ENCODE measurements at regions not wholly inside any gene's neighbourhood (a gene's known extent, or its start where the extent isn't known, plus 50 kb on each side); places are given as distances from the start of the nearest gene placed in this dataset.

DNA sequence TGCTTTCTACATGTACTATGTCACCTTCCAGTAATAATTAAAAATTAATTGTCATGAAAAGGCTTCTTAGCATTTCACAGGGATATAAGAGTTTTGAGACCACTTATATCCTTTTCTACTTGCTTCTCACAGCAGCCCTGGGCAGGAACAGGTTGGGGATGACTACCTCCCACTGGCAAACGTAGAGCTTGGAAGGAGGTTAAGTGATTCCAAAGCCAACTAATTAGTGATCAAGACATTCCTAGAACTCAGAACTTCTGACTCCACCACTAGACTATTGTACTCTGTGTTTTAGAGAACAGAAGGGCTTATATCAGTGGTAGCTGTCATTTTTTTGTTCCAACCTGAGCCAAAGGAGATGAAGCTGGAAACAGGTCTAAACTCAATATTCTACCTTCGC, 364.5 kb upstream of the BOD1L1 start:
- Histone ChIP-seq H3K9ac (ENCODE audit: low read length in 3 of 3) (peak overlapping the region in 1 of 3 donors; percentile 38), H3K27ac (ENCODE audit: low read depth in 2 of 2, low read length in 2 of 2) (peak overlapping the region; percentile 84 to 95), H3K4me1 (ENCODE audit: control insufficient read depth in 2 of 3, insufficient read depth in 2 of 3, low read depth in 1 of 3, low read length in 3 of 3) (peaks cover 0 to 32% (median 10%) of the 10 kb centered on the region in 3 donors), H3K36me3 (ENCODE audit: control insufficient read depth in 2 of 3, insufficient read depth in 3 of 3, low read length in 3 of 3) (no peaks in the 10 kb centered on the region), H3K9me3 (ENCODE audit: control insufficient read depth in 2 of 3, insufficient read depth in 1 of 3, low read length in 3 of 3) (no peaks in the 10 kb centered on the region), H3K27me3 (ENCODE audit: control insufficient read depth, insufficient read depth, low read length) (no peaks in the 10 kb centered on the region), H3K4me3 (ENCODE audit: low read length in 3 of 3) (no peak overlapping the region)
- DNase-seq = no peak
- FAIRE-seq = no peak
- intact Hi-C loops (cut with DNase I) = no loop called here
- TF ChIP-seq, protein P1, sequence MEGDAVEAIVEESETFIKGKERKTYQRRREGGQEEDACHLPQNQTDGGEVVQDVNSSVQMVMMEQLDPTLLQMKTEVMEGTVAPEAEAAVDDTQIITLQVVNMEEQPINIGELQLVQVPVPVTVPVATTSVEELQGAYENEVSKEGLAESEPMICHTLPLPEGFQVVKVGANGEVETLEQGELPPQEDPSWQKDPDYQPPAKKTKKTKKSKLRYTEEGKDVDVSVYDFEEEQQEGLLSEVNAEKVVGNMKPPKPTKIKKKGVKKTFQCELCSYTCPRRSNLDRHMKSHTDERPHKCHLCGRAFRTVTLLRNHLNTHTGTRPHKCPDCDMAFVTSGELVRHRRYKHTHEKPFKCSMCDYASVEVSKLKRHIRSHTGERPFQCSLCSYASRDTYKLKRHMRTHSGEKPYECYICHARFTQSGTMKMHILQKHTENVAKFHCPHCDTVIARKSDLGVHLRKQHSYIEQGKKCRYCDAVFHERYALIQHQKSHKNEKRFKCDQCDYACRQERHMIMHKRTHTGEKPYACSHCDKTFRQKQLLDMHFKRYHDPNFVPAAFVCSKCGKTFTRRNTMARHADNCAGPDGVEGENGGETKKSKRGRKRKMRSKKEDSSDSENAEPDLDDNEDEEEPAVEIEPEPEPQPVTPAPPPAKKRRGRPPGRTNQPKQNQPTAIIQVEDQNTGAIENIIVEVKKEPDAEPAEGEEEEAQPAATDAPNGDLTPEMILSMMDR (IDR thresholded peaks at IDR 0.05; ENCODE audit: borderline replicate concordance, extremely low read depth, insufficient read depth) = no peak

DNA sequence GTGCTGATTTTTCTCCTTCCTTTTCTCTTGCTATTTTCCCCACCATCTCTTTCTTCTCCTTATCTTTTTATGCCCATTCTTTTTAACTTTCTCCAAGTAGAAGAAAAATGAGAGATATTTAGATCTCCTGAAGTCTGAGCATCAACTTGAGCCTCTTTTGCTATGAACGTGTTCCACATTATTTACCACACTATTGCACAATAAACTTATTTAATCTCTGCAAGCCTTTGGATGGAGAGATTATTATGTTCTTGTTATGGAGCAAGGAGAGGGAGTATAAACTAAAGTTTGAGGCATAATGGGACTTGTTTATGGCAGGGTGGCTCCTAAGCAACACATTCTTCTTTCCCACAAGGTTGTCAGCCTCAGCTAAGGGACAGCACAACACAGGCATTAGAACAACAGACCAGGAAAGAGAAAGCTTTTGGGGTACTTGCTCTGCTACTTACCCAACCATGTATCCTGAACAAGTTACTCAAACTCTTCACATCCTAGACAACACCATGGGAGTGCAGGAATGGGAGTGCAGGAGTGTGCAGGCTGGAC, 365.5 kb upstream of the BOD1L1 start:
- Histone ChIP-seq H3K9ac (ENCODE audit: low read length in 3 of 3) (no peak overlapping the region), H3K9me3 (ENCODE audit: control insufficient read depth in 2 of 3, insufficient read depth in 1 of 3, low read length in 3 of 3) (no peaks in the 10 kb centered on the region), H3K36me3 (ENCODE audit: control insufficient read depth in 2 of 3, insufficient read depth in 3 of 3, low read length in 3 of 3) (no peaks in the 10 kb centered on the region), H3K4me3 (ENCODE audit: low read length in 3 of 3) (no peak overlapping the region), H3K27ac (ENCODE audit: low read depth in 2 of 2, low read length in 2 of 2) (peak overlapping the region; percentile 72 to 95), H3K4me1 (ENCODE audit: control insufficient read depth in 2 of 3, insufficient read depth in 2 of 3, low read depth in 1 of 3, low read length in 3 of 3) (peaks cover 0 to 32% (median 10%) of the 10 kb centered on the region in 3 donors), H3K27me3 (ENCODE audit: control insufficient read depth, insufficient read depth, low read length) (no peaks in the 10 kb centered on the region)
- FAIRE-seq = no peak
- intact Hi-C loops (cut with DNase I) = no loop called here
- TF ChIP-seq, protein P1 (IDR thresholded peaks at IDR 0.05; ENCODE audit: borderline replicate concordance, extremely low read depth, insufficient read depth) = no peak
- DNase-seq = no peak

DNA sequence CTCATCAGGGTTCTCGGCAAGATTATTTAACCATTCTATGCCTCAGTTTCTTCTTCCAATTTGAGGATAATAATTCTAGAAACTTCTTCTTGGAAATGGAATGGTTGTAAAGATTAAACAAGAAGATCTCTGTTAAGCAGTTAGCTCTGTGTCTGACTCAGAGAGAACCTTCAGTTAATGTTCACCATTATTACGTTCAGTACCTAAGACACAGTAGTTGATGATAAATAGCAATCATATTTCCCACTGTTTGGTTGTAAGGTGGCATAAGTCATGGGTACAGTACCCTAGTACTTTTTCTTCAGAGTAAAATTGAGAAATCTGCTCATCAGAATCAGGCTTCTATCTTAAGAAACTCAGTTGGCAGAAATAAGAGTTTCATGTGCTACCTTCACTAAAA, 366.5 kb upstream of the BOD1L1 start:
- Histone ChIP-seq H3K27me3 (ENCODE audit: control insufficient read depth, insufficient read depth, low read length) (no peaks in the 10 kb centered on the region), H3K36me3 (ENCODE audit: control insufficient read depth in 2 of 3, insufficient read depth in 3 of 3, low read length in 3 of 3) (no peaks in the 10 kb centered on the region), H3K9me3 (ENCODE audit: control insufficient read depth in 2 of 3, insufficient read depth in 1 of 3, low read length in 3 of 3) (no peaks in the 10 kb centered on the region), H3K27ac (ENCODE audit: low read depth in 2 of 2, low read length in 2 of 2) (peak overlapping the region; percentile 72 to 95), H3K9ac (ENCODE audit: low read length in 3 of 3) (no peak overlapping the region), H3K4me3 (ENCODE audit: low read length in 3 of 3) (no peak overlapping the region), H3K4me1 (ENCODE audit: control insufficient read depth in 2 of 3, insufficient read depth in 2 of 3, low read depth in 1 of 3, low read length in 3 of 3) (peaks cover 0 to 32% (median 10%) of the 10 kb centered on the region in 3 donors)
- TF ChIP-seq, protein P1 (IDR thresholded peaks at IDR 0.05; ENCODE audit: borderline replicate concordance, extremely low read depth, insufficient read depth) = no peak
- intact Hi-C loops (cut with DNase I) = no loop called here
- no peak for FAIRE-seq
- DNase-seq = no peak
